Astrocyte of the cerebellum (primary cell): ENCODE measurements at regions not wholly inside any gene's neighbourhood (a gene's known extent, or its start where the extent isn't known, plus 50 kb on each side); places are given as distances from the start of the nearest gene placed in this dataset.

Experiments used
- DNase-seq: peaks from one replicate; pipeline ENCODE4 v3.0.0-alpha.2; 2011; ENCODE audit warnings: low read depth
- H3K4me3 ChIP-seq: 2 replicates; pipeline ENCODE4 v1.5.1; 2011; ENCODE audit warnings: mild to moderate bottlenecking, low read depth, low read length, moderate library complexity
- CTCF ChIP-seq: IDR thresholded peaks from 2 replicates; pipeline ENCODE4 v1.5.1; 2012; ENCODE audit warnings: low read length, low read depth, moderate library complexity, mild to moderate bottlenecking; ENCODE audit errors: missing control alignments
- in situ Hi-C: cut with HindIII; loops from 2 replicates; pipeline ENCODE4 v1.10.0; 2017; ENCODE audit warnings: low sequenced_read_pairs

GRCh38 chr7:54129035-54129434, 413.1 kb upstream of the VSTM2A start:
- no peak for TF ChIP-seq CTCF
- no peak for DNase-seq
- in situ Hi-C loops = no loop called here
- H3K4me3 ChIP-seq = no peak overlapping the region

- DNase-seq = no peak
- in situ Hi-C loops = no loop called here
- TF ChIP-seq CTCF = no peak
- no peak overlapping the region for H3K4me3 ChIP-seq
Measured at GRCh38 chr7:54141576-54141975, 400.6 kb upstream of the VSTM2A start.

- no peak overlapping the region for H3K4me3 ChIP-seq
- in situ Hi-C loops = no loop called here
- DNase-seq = no peak
- TF ChIP-seq CTCF = no peak
Measured at GRCh38 chr7:54145716-54146115, 396.5 kb upstream of the VSTM2A start.

- H3K4me3 ChIP-seq = no peak overlapping the region
- in situ Hi-C loops = no loop called here
- DNase-seq = no peak
- no peak for TF ChIP-seq CTCF
Measured at GRCh38 chr7:54153462-54153861, 388.7 kb upstream of the VSTM2A start.

- in situ Hi-C loops = no loop called here
- no peak overlapping the region for H3K4me3 ChIP-seq
- TF ChIP-seq CTCF = no peak
- DNase-seq = no peak
Measured at GRCh38 chr7:54159088-54159487, 383.1 kb upstream of the VSTM2A start.

- no peak for TF ChIP-seq CTCF
- no peak for DNase-seq
- in situ Hi-C loops = no loop called here
- H3K4me3 ChIP-seq = no peak overlapping the region
Measured at GRCh38 chr7:54161621-54162020, 380.6 kb upstream of the VSTM2A start.

- DNase-seq = no peak
- TF ChIP-seq CTCF = no peak
- in situ Hi-C loops = no loop called here
- H3K4me3 ChIP-seq = no peak overlapping the region
Measured at GRCh38 chr7:54166419-54166818, 375.8 kb upstream of the VSTM2A start.
